Mucosa of rectum (tissue), 2 donors: ENCODE measurements at regions not wholly inside any gene's neighbourhood (a gene's known extent, or its start where the extent isn't known, plus 50 kb on each side); places are given as distances from the start of the nearest gene placed in this dataset.

Experiments used
- H3K27ac ChIP-seq, 2 donors: one replicate each; pipeline ENCODE4 v1.7.0; 2013; ENCODE audit warnings: inconsistent platforms in 2 of 2, low read depth in 2 of 2, low read length in 2 of 2
- H3K27me3 ChIP-seq, 2 donors: one replicate each; pipeline ENCODE4 v1.7.0; 2013; ENCODE audit warnings: low read length in 2 of 2; ENCODE audit not compliant: control insufficient read depth in 2 of 2, insufficient read depth in 2 of 2
- H3K36me3 ChIP-seq, 2 donors: one replicate each; pipeline ENCODE4 v1.7.0; 2013; ENCODE audit warnings: low read length in 2 of 2; ENCODE audit not compliant: control insufficient read depth in 2 of 2, insufficient read depth in 2 of 2
- H3K4me1 ChIP-seq, 2 donors: one replicate each; pipeline ENCODE4 v1.7.0; 2013; ENCODE audit warnings: low read length in 2 of 2, mild to moderate bottlenecking in 1 of 2; ENCODE audit not compliant: control insufficient read depth in 2 of 2, insufficient read depth in 2 of 2
- H3K4me3 ChIP-seq, 2 donors: one replicate each; pipeline ENCODE4 v1.7.0; 2013; ENCODE audit warnings: low read length in 2 of 2
- H3K9ac ChIP-seq, 2 donors: one replicate each; pipeline ENCODE4 v1.7.0; 2013; ENCODE audit warnings: low read length in 2 of 2, low read depth in 1 of 2, mild to moderate bottlenecking in 1 of 2
- H3K9me3 ChIP-seq, 2 donors: one replicate each; pipeline ENCODE4 v1.7.0; 2013; ENCODE audit warnings: low read length in 2 of 2; ENCODE audit not compliant: control insufficient read depth in 2 of 2
- donor health status: healthy.
- donor health status: Normal muscosa, but diverticular disease.

DNA sequence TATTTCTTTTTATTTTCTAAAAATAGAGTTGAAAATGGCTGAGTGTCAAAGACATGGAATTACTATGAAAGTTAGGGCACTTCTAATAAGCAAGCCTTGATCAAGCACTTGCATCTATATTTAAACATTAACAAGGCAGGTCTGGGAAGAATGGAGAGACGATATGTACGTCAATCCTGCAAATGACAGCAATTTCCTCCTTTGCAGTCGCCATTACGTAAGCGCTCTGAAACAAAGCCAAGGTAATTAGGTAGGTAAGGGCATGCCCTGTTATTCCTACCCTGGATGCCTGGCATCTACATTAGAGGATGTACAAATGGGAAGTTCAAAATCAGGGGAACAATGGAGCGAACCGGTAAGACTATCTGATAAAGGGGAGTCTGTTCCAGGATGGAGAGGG, 664.0 kb upstream of the ARGLU1 start:
- H3K9me3 ChIP-seq = no peaks in the 10 kb centered on the region
- no peak overlapping the region for H3K27ac ChIP-seq
- H3K4me3 ChIP-seq = no peak overlapping the region
- no peaks in the 10 kb centered on the region for H3K4me1 ChIP-seq
- H3K36me3 ChIP-seq = no peaks in the 10 kb centered on the region
- H3K27me3 ChIP-seq = no peaks in the 10 kb centered on the region
- H3K9ac ChIP-seq = no peak overlapping the region

DNA sequence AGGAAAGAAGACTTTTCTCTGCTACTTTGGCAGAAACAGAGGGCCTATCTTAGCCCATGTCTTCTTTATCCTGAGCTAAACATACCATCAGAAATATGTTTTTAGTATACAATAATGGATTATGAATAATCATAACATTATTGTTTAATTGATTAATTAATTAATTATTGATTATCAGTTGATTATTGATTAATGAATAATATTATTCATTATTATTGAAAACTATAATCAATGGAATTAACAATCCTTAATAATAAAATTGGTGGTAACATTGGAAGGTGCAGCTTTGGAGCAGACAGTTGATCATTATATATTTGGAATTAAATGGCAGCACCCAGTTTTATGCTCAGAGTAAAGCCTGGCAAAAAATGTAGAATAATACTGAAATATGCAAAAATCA, 655.9 kb upstream of the ARGLU1 start:
- no peaks in the 10 kb centered on the region for H3K9me3 ChIP-seq

DNA sequence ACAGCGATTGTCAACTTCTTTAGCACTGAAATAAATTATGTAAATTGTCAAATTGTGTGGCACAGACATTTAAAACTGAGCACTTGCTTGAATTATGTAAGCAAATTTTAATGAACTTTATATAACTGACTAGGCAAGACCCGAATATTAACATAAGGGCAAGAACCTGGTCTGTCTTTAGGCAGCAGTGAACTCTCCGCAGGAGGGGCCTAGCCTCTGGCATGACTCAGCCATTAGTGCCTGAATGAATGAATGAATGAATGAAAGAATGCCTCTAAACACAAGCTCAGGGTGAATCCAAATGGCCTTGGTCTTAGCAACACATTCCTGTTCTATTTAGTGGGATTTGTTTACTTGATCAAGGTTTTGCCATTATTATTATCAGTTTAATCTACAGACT, 654.7 kb upstream of the ARGLU1 start:
- no peak overlapping the region for H3K4me3 ChIP-seq
- H3K9ac ChIP-seq = no peak overlapping the region

More for the DNA sequence above, 655.9 kb upstream of the ARGLU1 start:
- Histone ChIP-seq H3K27ac (no peak overlapping the region), H3K36me3 (no peaks in the 10 kb centered on the region), H3K4me3 (no peak overlapping the region), H3K4me1 (no peaks in the 10 kb centered on the region), H3K27me3 (no peaks in the 10 kb centered on the region), H3K9ac (no peak overlapping the region)

DNA sequence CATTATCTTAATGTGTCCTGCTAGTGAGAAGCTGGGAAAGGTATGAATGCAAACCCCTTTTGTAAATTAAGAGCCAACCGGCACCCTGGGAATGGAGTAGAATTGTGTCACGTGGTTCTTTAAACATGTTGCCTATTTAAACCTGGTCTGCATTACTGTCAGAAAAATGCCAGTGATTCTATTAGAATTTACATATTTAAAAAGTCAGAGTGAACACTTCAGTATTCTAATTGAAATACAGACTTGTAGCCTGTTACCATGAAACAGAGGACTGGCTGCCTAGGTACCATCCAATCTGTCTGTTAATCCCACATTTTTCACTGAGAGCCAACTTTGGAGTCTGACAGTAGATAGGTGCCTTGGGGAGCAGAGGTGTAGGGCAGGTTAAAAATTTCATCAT, 652.3 kb upstream of the ARGLU1 start:
- no peak overlapping the region for H3K4me3 ChIP-seq
- no peaks in the 10 kb centered on the region for H3K4me1 ChIP-seq
- no peaks in the 10 kb centered on the region for H3K9me3 ChIP-seq
- no peaks in the 10 kb centered on the region for H3K27me3 ChIP-seq
- H3K9ac ChIP-seq = no peak overlapping the region
- no peaks in the 10 kb centered on the region for H3K36me3 ChIP-seq
- H3K27ac ChIP-seq = no peak overlapping the region

More for the DNA sequence above, 654.7 kb upstream of the ARGLU1 start:
- Histone ChIP-seq H3K9me3 (no peaks in the 10 kb centered on the region), H3K27me3 (no peaks in the 10 kb centered on the region), H3K4me1 (no peaks in the 10 kb centered on the region), H3K36me3 (no peaks in the 10 kb centered on the region), H3K27ac (no peak overlapping the region)

DNA sequence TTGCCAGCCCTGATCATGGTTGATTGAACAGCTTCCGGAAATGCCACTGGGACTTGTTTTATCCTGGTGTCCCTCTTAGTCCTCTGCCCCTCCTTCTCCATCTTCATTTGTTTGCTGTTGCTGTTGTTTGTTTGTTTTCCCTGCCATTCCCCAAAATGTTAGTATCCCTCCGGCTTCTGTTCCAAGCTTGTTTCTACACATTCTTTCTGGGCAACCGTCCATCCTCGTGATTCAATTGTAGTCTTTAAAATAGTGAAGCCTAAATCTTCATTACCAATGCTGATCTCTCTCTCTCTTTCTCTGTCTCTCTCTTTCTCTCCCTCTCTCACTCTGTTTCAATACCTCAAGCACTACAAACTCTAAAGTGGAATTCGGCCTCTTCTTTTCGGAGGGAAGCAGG, 649.3 kb upstream of the ARGLU1 start:
- Histone ChIP-seq H3K4me3 (no peak overlapping the region), H3K9ac (no peak overlapping the region), H3K9me3 (no peaks in the 10 kb centered on the region), H3K36me3 (no peaks in the 10 kb centered on the region), H3K27me3 (no peaks in the 10 kb centered on the region), H3K4me1 (no peaks in the 10 kb centered on the region), H3K27ac (no peak overlapping the region)

DNA sequence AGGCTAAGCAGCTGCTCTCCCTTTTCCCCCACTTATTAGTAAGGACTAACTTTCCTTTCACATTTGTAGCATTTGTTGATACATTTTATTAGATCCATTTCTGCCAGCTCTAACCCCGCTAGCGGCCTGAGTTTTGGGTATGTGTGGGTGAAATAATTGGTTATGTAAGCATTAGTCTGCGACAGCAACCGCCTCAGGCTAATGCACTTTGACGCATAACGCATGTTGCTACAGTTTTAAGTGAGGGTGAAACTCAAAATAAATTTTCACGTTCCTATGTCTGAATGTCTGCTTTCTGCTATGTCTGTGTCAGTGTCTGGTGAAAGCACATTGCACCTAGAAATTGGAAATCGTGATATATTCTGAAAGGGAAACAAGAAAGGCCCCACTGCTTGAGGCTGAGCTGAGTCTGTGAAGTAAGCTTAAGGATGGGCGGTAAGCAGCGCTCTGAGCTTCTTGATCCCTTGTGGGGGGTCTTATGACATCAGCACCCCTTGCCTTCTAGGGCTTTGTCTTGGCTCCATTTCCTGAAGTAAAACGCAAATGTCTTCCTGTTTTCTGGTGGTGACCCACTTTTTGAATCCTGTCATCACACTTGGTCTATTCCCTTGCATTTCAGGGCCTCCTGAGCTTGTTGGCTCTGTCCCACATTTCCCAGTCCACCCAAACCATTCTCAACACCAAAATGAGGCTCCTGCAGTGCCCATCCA, 648.3 kb upstream of the ARGLU1 start:
- no peak overlapping the region for H3K27ac ChIP-seq
- peaks cover under 1% of the 10 kb centered on the region in 2 donors for H3K4me1 ChIP-seq
- H3K27me3 ChIP-seq = no peaks in the 10 kb centered on the region
- H3K4me3 ChIP-seq = no peak overlapping the region
- no peak overlapping the region for H3K9ac ChIP-seq
- H3K9me3 ChIP-seq = no peaks in the 10 kb centered on the region
- no peaks in the 10 kb centered on the region for H3K36me3 ChIP-seq

DNA sequence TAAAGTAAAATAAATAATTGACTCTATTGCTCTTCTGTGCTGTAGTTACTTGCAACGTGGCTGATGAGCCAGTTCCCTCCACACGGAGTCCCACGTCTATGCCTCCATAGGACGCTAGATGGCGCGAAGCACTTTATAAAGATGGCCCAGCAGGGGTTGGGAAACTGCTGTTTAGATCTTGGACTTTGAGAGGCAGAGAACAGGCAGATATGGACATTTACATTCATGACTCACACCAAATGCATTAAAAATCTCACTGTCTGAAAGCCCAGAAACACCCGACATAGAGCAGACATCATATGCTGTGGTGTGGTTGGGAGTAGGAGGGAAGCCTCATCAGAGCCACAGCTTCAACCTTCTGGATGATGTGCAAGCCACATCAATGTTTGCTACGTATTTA, 643.1 kb upstream of the ARGLU1 start:
- Histone ChIP-seq H3K27me3 (no peaks in the 10 kb centered on the region), H3K4me3 (no peak overlapping the region), H3K9ac (no peak overlapping the region), H3K36me3 (no peaks in the 10 kb centered on the region), H3K4me1 (peaks cover 5 to 9% of the 10 kb centered on the region in 2 donors), H3K9me3 (no peaks in the 10 kb centered on the region), H3K27ac (no peak overlapping the region)

DNA sequence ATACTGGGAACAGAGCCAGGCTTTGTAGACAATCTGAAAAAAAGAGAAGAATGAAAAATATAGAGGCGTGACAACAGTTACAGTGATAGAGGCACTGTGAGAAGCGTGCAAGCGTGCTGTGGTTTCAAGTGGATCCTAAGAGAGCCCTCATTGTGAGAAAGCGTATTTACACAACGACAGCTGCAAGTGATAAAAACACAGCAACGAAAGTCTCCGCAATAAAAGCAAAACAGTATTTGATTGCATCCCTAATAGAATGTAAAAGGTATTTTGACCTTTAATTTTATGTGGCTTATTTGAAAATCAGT, 642.7 kb upstream of the ARGLU1 start:
- Histone ChIP-seq H3K9ac (no peak overlapping the region), H3K27me3 (no peaks in the 10 kb centered on the region), H3K27ac (no peak overlapping the region), H3K9me3 (no peaks in the 10 kb centered on the region), H3K36me3 (no peaks in the 10 kb centered on the region), H3K4me3 (peak overlapping the region; percentile 26 to 46), H3K4me1 (peaks cover 5 to 9% of the 10 kb centered on the region in 2 donors)

DNA sequence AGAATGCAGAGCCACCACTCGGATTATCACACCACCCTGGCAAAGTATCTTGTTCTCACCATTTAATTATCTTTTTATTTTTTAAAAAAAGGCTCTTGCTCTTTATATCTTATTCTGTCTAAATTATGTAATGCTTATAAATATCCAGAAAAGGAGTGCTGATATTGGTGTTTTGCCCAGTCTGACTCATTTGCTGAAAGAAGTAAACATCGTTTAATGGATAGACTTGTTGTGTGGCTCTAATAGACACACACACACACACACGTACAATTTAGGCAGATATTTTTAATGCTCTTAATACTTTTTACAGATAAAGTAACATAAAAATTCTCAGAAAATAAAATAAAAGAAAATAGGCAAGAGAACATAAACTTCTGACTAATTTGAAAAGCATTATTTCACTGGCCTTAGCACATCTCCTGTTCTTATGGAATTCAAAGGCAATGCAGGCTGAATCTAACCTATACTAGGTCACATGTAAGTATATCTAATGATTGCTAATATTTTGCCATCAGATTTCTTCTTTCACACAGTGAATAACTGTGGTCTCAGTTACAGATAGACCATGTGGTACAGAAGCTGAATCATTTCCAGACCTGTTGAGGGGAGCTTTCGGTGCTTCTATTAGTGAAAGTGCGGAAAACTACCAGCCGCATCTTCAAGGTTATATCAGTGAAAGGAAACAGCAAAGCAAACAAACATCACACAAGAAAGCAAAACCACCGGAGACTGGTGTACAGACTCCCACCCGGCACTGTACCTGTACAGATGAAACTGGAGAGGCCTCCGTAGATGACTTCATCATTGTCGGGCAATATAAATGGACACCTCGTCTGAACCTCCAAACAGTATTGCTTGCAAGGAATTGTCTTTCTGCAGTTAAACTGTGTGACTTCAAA, 642.1 kb upstream of the ARGLU1 start:
- Histone ChIP-seq H3K27me3 (no peaks in the 10 kb centered on the region), H3K27ac (no peak overlapping the region), H3K9me3 (no peaks in the 10 kb centered on the region), H3K36me3 (no peaks in the 10 kb centered on the region), H3K4me1 (peaks cover 5 to 9% of the 10 kb centered on the region in 2 donors), H3K9ac (peak overlapping the region in 1 of 2 donors; percentile 8), H3K4me3 (peak overlapping the region; percentile 26 to 46)

DNA sequence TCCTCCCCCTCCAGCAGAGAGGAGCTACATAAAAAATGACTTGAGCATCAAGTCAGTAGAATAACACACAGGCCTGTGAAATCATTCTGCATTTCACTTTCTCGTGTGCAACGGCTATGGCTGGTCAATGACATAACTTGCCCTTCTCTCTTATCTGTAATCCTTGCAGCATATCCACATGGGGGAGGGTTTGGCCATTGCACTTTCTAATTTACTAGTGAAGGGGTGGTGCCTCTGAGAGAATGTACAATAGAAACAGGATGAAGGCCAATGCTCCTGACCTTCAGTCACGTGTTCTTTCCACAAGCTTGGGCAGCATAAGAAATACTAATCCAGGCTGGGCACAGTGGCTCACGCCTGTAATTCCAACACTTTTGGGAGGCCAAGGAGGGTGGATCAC, 641.0 kb upstream of the ARGLU1 start:
- Histone ChIP-seq H3K36me3 (no peaks in the 10 kb centered on the region), H3K27me3 (no peaks in the 10 kb centered on the region), H3K4me3 (no peak overlapping the region), H3K4me1 (peaks cover 5 to 9% of the 10 kb centered on the region in 2 donors), H3K27ac (no peak overlapping the region), H3K9ac (no peak overlapping the region), H3K9me3 (no peaks in the 10 kb centered on the region)
